HEK293 (cell line): ENCODE measurements at regions not wholly inside any gene's neighbourhood (a gene's known extent, or its start where the extent isn't known, plus 50 kb on each side); places are given as distances from the start of the nearest gene placed in this dataset.

Source experiments
- CTCF ChIA-PET: fragments of 350-600 bp; formaldehyde crosslinking; extraction: SDS; loops from one replicate; lab custom pipeline; 2021; ENCODE audit warnings: antibody characterized with exemption; lab: Yijun Ruan, JAX
- POLR2A ChIA-PET: fragments of 300-600 bp; formaldehyde crosslinking; extraction: SDS; loops from one replicate; lab custom pipeline; 2020; ENCODE audit warnings: antibody characterized with exemption, inconsistent platforms; lab: Yijun Ruan, JAX
- H3K27ac ChIP-seq: fragments of 200-500 bp; sonication (Bioruptor generic); 2 replicates; pipeline ENCODE4 v1.5.1; 2014; ENCODE audit warnings: low read depth, low read length, control low read depth, inconsistent platforms; ENCODE audit errors: extremely low read depth
- H3K36me3 ChIP-seq, 2 experiments: fragments of 200-500 bp in 1 of 2; sonication (Bioruptor generic) in 1 of 2; 1 replicate in 1 of 2; 2 replicates in 1 of 2; pipeline ENCODE4 v1.5.1; 2014 to 2017; ENCODE audit warnings: inconsistent platforms in 2 of 2, low read length in 2 of 2; ENCODE audit not compliant: control insufficient read depth in 2 of 2, insufficient read depth in 1 of 2
- H3K4me1 ChIP-seq: fragments of 200-500 bp; sonication (Bioruptor generic); 2 replicates; pipeline ENCODE4 v1.5.1; 2014; ENCODE audit warnings: mild to moderate bottlenecking, low read length, inconsistent platforms; ENCODE audit not compliant: control insufficient read depth, insufficient read depth
- H3K4me3 ChIP-seq: 2 replicates; pipeline ENCODE4 v1.5.1; 2011; ENCODE audit warnings: low read depth, mild to moderate bottlenecking, control low read depth, low read length, moderate library complexity
- H3K9me3 ChIP-seq: fragments of 200-500 bp; sonication (Bioruptor generic); 2 replicates; pipeline ENCODE4 v1.5.1; 2014; ENCODE audit warnings: low read depth, low read length, inconsistent platforms; ENCODE audit not compliant: control insufficient read depth, insufficient read depth
- FEZF1 ChIP-seq: fragments of 450-650 bp; formaldehyde crosslinking; IDR thresholded peaks from 2 replicates; pipeline ENCODE4 v1.5.1; 2016; ENCODE audit warnings: missing biosample characterization, missing genetic modification characterization
- SP2 ChIP-seq: fragments of 450-650 bp; formaldehyde crosslinking; IDR thresholded peaks from 2 replicates; pipeline ENCODE4 v1.5.1; 2016; ENCODE audit warnings: missing biosample characterization, missing genetic modification characterization
- YY2 ChIP-seq: fragments of 450-650 bp; formaldehyde crosslinking; IDR thresholded peaks from 2 replicates; pipeline ENCODE4 v1.5.1; 2016; ENCODE audit warnings: missing biosample characterization, missing genetic modification characterization
- ZBTB1 ChIP-seq: fragments of 450-650 bp; formaldehyde crosslinking; IDR thresholded peaks from 2 replicates; pipeline ENCODE4 v1.5.1; 2016; ENCODE audit warnings: missing biosample characterization, missing genetic modification characterization
- ZBTB11 ChIP-seq: fragments of 450-650 bp; formaldehyde crosslinking; conservative IDR thresholded peaks from 2 replicates; pipeline ENCODE4 v1.5.1; 2016; ENCODE audit warnings: low read depth, missing biosample characterization, missing genetic modification characterization
- ZBTB49 ChIP-seq: fragments of 450-650 bp; formaldehyde crosslinking; IDR thresholded peaks from 2 replicates; pipeline ENCODE4 v1.5.1; 2016; ENCODE audit warnings: missing biosample characterization, missing genetic modification characterization, low read depth
- ZBTB7A ChIP-seq: fragments of 450-650 bp; formaldehyde crosslinking; IDR thresholded peaks from 2 replicates; pipeline ENCODE4 v1.5.1; 2016; ENCODE audit warnings: low read depth, missing biosample characterization, missing genetic modification characterization
- ZNF16 ChIP-seq: fragments of 450-650 bp; formaldehyde crosslinking; IDR thresholded peaks from 2 replicates; pipeline ENCODE4 v1.5.1; 2016; ENCODE audit warnings: low read depth, missing biosample characterization, missing genetic modification characterization
- ZNF174 ChIP-seq: fragments of 450-650 bp; formaldehyde crosslinking; IDR thresholded peaks from 2 replicates; pipeline ENCODE4 v1.5.0; 2017; ENCODE audit warnings: missing biosample characterization, mild to moderate bottlenecking, missing genetic modification characterization
- ZNF223 ChIP-seq: fragments of 450-650 bp; formaldehyde crosslinking; IDR thresholded peaks from 2 replicates; pipeline ENCODE4 v1.5.1; 2016; ENCODE audit warnings: missing biosample characterization, missing genetic modification characterization
- ZNF24 ChIP-seq: fragments of 450-650 bp; formaldehyde crosslinking; IDR thresholded peaks from 2 replicates; pipeline ENCODE4 v1.5.1; 2016; ENCODE audit warnings: missing biosample characterization, missing genetic modification characterization
- ZNF248 ChIP-seq: fragments of 450-650 bp; formaldehyde crosslinking; IDR thresholded peaks from 2 replicates; pipeline ENCODE4 v1.5.1; 2017; ENCODE audit warnings: missing biosample characterization, missing genetic modification characterization
- ZNF266 ChIP-seq: fragments of 450-650 bp; formaldehyde crosslinking; IDR thresholded peaks from 2 replicates; pipeline ENCODE4 v1.5.1; 2016; ENCODE audit warnings: missing biosample characterization, missing genetic modification characterization, low read depth
- ZNF398 ChIP-seq: fragments of 450-650 bp; formaldehyde crosslinking; IDR thresholded peaks from 2 replicates; pipeline ENCODE4 v1.5.1; 2017; ENCODE audit warnings: missing biosample characterization, missing genetic modification characterization
- ZNF433 ChIP-seq: fragments of 450-650 bp; formaldehyde crosslinking; IDR thresholded peaks from 2 replicates; pipeline ENCODE4 v1.5.1; 2016; ENCODE audit warnings: missing biosample characterization, missing genetic modification characterization, low read depth
- ZNF514 ChIP-seq: fragments of 450-650 bp; formaldehyde crosslinking; IDR thresholded peaks from 2 replicates; pipeline ENCODE4 v1.5.1; 2016; ENCODE audit warnings: missing biosample characterization, missing genetic modification characterization
- ZNF555 ChIP-seq: fragments of 450-650 bp; formaldehyde crosslinking; conservative IDR thresholded peaks from 2 replicates; pipeline ENCODE4 v1.5.1; 2017; ENCODE audit warnings: missing biosample characterization, mild to moderate bottlenecking, missing genetic modification characterization, inconsistent platforms
- ZNF580 ChIP-seq: fragments of 450-650 bp; formaldehyde crosslinking; IDR thresholded peaks from 2 replicates; pipeline ENCODE4 v1.5.1; 2016; ENCODE audit warnings: missing biosample characterization, missing genetic modification characterization
- ZNF623 ChIP-seq: fragments of 450-650 bp; formaldehyde crosslinking; IDR thresholded peaks from 2 replicates; pipeline ENCODE4 v1.5.1; 2016; ENCODE audit warnings: missing biosample characterization, missing genetic modification characterization
- ZNF624 ChIP-seq: fragments of 450-650 bp; formaldehyde crosslinking; IDR thresholded peaks from 2 replicates; pipeline ENCODE4 v1.5.1; 2017; ENCODE audit warnings: missing biosample characterization, missing genetic modification characterization
- ZNF658 ChIP-seq: fragments of 450-650 bp; formaldehyde crosslinking; IDR thresholded peaks from 2 replicates; pipeline ENCODE4; 2016; ENCODE audit warnings: missing biosample characterization, missing genetic modification characterization
- ZNF777 ChIP-seq: fragments of 450-650 bp; formaldehyde crosslinking; IDR thresholded peaks from 2 replicates; pipeline ENCODE4 v1.5.1; 2017; ENCODE audit warnings: missing biosample characterization, missing genetic modification characterization, borderline replicate concordance
- ZNF791 ChIP-seq: fragments of 450-650 bp; formaldehyde crosslinking; IDR thresholded peaks from 2 replicates; pipeline ENCODE4 v1.5.1; 2016; ENCODE audit warnings: missing biosample characterization, missing genetic modification characterization
- ZSCAN16 ChIP-seq: fragments of 450-650 bp; formaldehyde crosslinking; IDR thresholded peaks from 2 replicates; pipeline ENCODE4 v1.5.1; 2016; ENCODE audit warnings: missing biosample characterization, missing genetic modification characterization

GRCh38 chr5:145110181-145110580 is 725.0 kb downstream of the PRELID2 start:
- POLR2A ChIA-PET: no interaction called here
- Histone ChIP-seq H3K9me3 (no peaks in the 10 kb centered on the region), H3K4me1 (no peaks in the 10 kb centered on the region), H3K4me3 (no peak overlapping the region), H3K27ac (no peak overlapping the region), H3K36me3 (no peaks in the 10 kb centered on the region)
- CTCF ChIA-PET: no interaction called here
- TF ChIP-seq ZNF777 (tag by site-specific recombination) (no peak), ZBTB7A (tag by site-specific recombination) (no peak), ZNF223 (no peak), ZNF514 (tag by site-specific recombination) (no peak), ZNF623 (tag by site-specific recombination) (no peak), FEZF1 (no peak), ZNF398 (no peak), ZNF266 (no peak), ZNF433 (tag by site-specific recombination) (no peak), YY2 (tag by site-specific recombination) (no peak), SP2 (tag by site-specific recombination) (no peak), ZNF791 (tag by site-specific recombination) (no peak)
- TF ChIP-seq, all 188 proteins: peak for 0

- POLR2A ChIA-PET: no interaction called here
These were observed 729.8 kb downstream of the PRELID2 start for GRCh38 chr5:145105384-145105783.

More at GRCh38 chr5:145105384-145105783, 729.8 kb downstream of the PRELID2 start:
- CTCF ChIA-PET: no interaction called here
- Histone ChIP-seq H3K9me3 (no peaks in the 10 kb centered on the region), H3K4me3 (no peak overlapping the region), H3K36me3 (no peaks in the 10 kb centered on the region), H3K4me1 (no peaks in the 10 kb centered on the region)
- no peak for TF ChIP-seq ZNF248 (tag by site-specific recombination)
- TF ChIP-seq ZNF555 (tag by site-specific recombination): no peak
- no peak for TF ChIP-seq ZBTB1 (tag by site-specific recombination)
- no peak for TF ChIP-seq ZNF24 (tag by site-specific recombination)
- TF ChIP-seq ZNF174 (tag by site-specific recombination): no peak
- no peak for TF ChIP-seq ZNF658 (tag by site-specific recombination)
- no peak for TF ChIP-seq ZNF624 (tag by site-specific recombination)
- TF ChIP-seq ZNF580 (tag by site-specific recombination): no peak
- TF ChIP-seq ZBTB11 (tag by site-specific recombination): no peak
- TF ChIP-seq ZSCAN16: no peak
- TF ChIP-seq ZBTB49: no peak
- TF ChIP-seq ZNF16 (tag by site-specific recombination): no peak
- TF ChIP-seq, all 188 proteins: peak for 0
- H3K27ac ChIP-seq: no peak overlapping the region
